HG03575 (cell line): ENCODE measurements at regions not wholly inside any gene's neighbourhood (a gene's known extent, or its start where the extent isn't known, plus 50 kb on each side); places are given as distances from the start of the nearest gene placed in this dataset.
A peak's percentile ranks its signal among the peaks of the same experiment; 100 is the strongest.
"Not testable (repeated sequence)": the region's sequence is repeated elsewhere in the genome, so short reads cannot be mapped to it uniquely, and the experiment has no call there.

Experiments
- ATAC-seq: cut with Tn5 transposase; IDR thresholded peaks from one replicate; pipeline ENCODE4 v1.9.1; 2021; ENCODE audit not compliant: unreplicated experiment, insufficient number of reproducible peaks, low FRiP score; ENCODE audit errors: extremely low read depth

GRCh38 chr3:75110741-75111140 is 496.3 kb upstream of the CNTN3 start:
- no peak for ATAC-seq

- no peak for ATAC-seq
These were observed 501.2 kb upstream of the CNTN3 start for GRCh38 chr3:75115695-75116094.

GRCh38 chr3:75118779-75119178 is 504.3 kb upstream of the CNTN3 start:
- no peak for ATAC-seq

- ATAC-seq = no peak
These were observed 512.1 kb upstream of the CNTN3 start for GRCh38 chr3:75126556-75126955.

GRCh38 chr3:75129101-75129500 is 514.6 kb upstream of the CNTN3 start:
- ATAC-seq = no peak

GRCh38 chr3:75136100-75136897 is 521.8 kb upstream of the CNTN3 start:
- ATAC-seq = no peak

GRCh38 chr3:75138345-75138744 is 523.9 kb upstream of the CNTN3 start:
- ATAC-seq = no peak

GRCh38 chr3:75140904-75141615 is 523.1 kb upstream of the FRG2C start:
- ATAC-seq = no peak

- ATAC-seq = no peak
These were observed 519.7 kb upstream of the FRG2C start for GRCh38 chr3:75144406-75144805.

- ATAC-seq = no peak
These were observed 492.4 kb upstream of the FRG2C start for GRCh38 chr3:75171630-75172230.

GRCh38 chr3:75176937-75177336 is 487.2 kb upstream of the FRG2C start:
- ATAC-seq = no peak

- peak; percentile 38 for ATAC-seq
These were observed 483.7 kb upstream of the FRG2C start for GRCh38 chr3:75180235-75180944.

- no peak for ATAC-seq
These were observed 483.2 kb upstream of the FRG2C start for GRCh38 chr3:75180945-75181298.

GRCh38 chr3:75188962-75189361 is 475.2 kb upstream of the FRG2C start:
- ATAC-seq = no peak

GRCh38 chr3:75192146-75192616 is 471.9 kb upstream of the FRG2C start:
- ATAC-seq = no peak

GRCh38 chr3:75193797-75194196 is 470.3 kb upstream of the FRG2C start:
- ATAC-seq = no peak

- ATAC-seq = not testable (repeated sequence)
These were observed 449.8 kb upstream of the FRG2C start for GRCh38 chr3:75214332-75214731.

GRCh38 chr3:75218577-75218976 is 445.6 kb upstream of the FRG2C start:
- no peak for ATAC-seq

- no peak for ATAC-seq
These were observed 443.2 kb upstream of the FRG2C start for GRCh38 chr3:75220932-75221331.
